HG03558 (cell line): ENCODE measurements at regions not wholly inside any gene's neighbourhood (a gene's known extent, or its start where the extent isn't known, plus 50 kb on each side); places are given as distances from the start of the nearest gene placed in this dataset.

Experiments
- ATAC-seq: cut with Tn5 transposase; IDR thresholded peaks from one replicate; pipeline ENCODE4 v1.9.1; 2021; ENCODE audit warnings: moderate number of reproducible peaks; ENCODE audit not compliant: unreplicated experiment; ENCODE audit errors: extremely low read depth

GRCh38 chr12:46442738-46443137, 70.2 kb upstream of the SLC38A2 start:
- no peak for ATAC-seq

GRCh38 chr12:46442239-46442638, 69.7 kb upstream of the SLC38A2 start:
- no peak for ATAC-seq

- no peak for ATAC-seq
Observed at GRCh38 chr12:46439793-46440511, 67.4 kb upstream of the SLC38A2 start.

- no peak for ATAC-seq
Observed at GRCh38 chr12:46438719-46439319, 66.2 kb upstream of the SLC38A2 start.

- no peak for ATAC-seq
Observed at GRCh38 chr12:46438256-46438655, 65.7 kb upstream of the SLC38A2 start.

DNA sequence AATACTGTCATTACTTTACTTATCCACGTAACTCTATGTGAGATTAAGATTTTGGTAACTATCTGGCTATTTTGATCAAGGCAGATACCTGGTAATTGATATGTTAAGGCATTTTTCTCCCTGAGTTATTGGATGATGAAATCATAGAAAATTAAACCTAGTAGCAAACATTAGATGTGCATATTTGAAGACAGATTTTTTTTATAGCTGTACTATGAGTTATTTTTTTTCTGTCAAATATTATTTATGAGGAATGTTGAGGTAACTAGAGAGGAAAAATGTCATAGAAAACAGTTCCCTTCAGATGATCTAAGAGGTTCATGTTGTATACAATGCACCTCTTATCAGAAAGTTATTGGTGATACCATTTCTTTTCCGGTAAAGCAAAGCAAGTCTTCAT, 64.9 kb upstream of the SLC38A2 start:
- ATAC-seq: no peak

DNA sequence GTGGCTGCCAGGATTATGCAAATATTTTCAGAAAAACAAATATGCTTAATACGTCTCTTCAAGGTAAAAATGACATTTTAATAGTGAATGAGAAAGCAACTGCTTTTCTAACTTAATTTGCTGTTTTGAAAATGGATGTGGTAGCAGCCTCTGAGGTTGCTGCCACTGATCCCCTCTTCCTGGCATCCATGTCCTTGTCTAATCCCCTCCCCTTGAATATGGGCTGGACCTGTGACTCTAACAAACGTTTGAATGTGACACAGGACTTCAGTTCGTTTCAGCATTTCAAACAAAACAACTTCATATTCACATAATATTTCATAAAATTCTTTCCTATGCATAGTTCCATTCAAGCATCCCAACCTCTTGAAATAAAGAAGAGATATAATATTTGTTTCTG, 64.2 kb upstream of the SLC38A2 start:
- no peak for ATAC-seq

DNA sequence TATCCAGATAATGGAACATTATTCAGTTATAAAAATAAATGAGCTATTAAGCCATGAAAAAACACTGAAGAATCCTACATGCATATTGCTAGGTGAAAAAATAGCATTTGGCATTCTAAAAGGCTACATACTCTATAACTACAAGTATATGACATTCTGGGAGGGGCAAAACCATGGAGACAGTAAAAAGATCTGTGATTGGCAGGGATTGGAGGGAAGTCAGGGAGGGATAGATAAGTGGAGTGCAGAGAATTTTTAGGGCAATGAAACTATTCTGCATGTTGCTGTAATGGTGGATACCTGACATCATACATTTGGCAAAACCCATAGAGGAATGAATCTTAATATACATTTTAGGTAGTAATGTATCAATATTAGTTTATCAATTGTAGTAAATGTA, 63.1 kb upstream of the SLC38A2 start:
- no peak for ATAC-seq

DNA sequence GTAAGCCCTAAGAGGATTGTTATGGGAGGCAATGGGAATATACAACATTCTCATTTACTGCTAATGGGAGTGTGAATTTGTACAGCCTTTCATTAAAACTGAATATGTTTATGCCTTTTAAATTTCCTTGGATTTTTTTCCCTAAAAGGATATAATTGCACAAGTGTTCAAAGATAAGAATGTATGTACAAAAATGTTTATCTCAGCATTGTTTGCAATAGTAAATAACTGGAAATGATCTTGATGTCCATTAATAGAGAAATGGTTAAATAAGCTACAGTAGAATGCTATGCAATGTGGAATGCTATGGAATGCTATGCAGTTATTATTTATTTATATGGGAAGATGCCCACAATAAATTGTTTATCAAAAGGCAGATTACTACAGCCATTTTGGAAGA, 62.5 kb upstream of the SLC38A2 start:
- ATAC-seq: no peak

DNA sequence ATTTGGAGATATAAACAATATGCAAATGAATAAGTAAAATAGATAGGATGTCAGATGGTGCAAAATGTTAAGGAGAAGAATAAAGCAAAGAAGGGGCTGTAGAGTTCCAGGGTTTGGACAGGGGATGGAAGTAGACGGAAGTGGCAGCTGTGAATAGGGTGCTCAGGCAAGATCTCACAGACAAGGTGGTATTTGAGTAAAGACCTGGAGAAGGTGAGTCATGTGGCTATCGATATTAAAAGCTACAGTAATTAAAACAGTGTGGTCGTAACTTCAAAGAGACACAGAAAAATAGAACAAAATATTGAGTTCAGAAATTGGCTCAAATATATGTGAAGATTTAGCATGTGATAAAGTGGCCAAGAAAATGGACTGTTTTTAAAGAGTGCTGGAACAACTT, 61.3 kb upstream of the SLC38A2 start:
- ATAC-seq: no peak

- ATAC-seq: no peak
Observed at GRCh38 chr12:46432325-46432724, 59.8 kb upstream of the SLC38A2 start.

- ATAC-seq: no peak
Observed at GRCh38 chr12:46430340-46430948, 57.9 kb upstream of the SLC38A2 start.
